HPDE6-E6E7 (cell line): ENCODE measurements at regions not wholly inside any gene's neighbourhood (a gene's known extent, or its start where the extent isn't known, plus 50 kb on each side); places are given as distances from the start of the nearest gene placed in this dataset.
"Not testable (repeated sequence)": the region's sequence is repeated elsewhere in the genome, so short reads cannot be mapped to it uniquely, and the experiment has no call there.

ENCODE experiments used
- DNase-seq: peaks from one replicate; pipeline ENCODE4 v3.0.0; 2011; ENCODE audit warnings: missing footprints; ENCODE audit errors: extremely low spot score

DNA sequence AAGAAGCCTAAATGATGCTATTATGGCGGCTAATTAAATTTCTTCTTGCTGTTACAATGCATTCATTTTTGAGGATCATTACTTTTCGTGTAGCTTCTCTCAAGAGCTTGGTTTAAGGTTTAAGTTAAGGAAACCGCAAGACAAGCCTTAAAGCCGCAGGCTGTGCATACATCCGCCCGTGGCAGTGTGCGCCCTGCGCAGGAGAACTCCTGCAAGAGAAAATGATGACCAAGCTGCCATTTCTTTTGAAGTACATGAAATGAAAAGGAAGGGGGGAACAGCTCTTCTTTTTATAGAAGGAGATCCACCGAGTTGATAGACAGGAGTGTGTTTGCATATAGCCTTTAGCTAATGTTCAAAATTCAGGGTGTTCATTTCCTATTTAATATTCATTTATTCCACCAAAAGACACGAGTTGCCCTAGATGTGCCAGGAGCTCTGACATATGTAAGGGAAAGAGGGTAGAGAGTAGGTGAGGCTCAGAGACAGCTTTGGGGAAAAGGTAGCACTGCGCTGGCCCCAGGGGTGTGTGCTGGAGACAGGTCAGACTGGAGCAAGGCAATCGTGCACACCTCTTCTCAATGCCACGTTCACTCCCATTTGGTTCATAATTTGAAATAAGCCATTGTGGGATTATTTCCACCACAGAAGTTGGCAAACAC is 112.1 kb upstream of the LDB2 start:
- no peak for DNase-seq

DNA sequence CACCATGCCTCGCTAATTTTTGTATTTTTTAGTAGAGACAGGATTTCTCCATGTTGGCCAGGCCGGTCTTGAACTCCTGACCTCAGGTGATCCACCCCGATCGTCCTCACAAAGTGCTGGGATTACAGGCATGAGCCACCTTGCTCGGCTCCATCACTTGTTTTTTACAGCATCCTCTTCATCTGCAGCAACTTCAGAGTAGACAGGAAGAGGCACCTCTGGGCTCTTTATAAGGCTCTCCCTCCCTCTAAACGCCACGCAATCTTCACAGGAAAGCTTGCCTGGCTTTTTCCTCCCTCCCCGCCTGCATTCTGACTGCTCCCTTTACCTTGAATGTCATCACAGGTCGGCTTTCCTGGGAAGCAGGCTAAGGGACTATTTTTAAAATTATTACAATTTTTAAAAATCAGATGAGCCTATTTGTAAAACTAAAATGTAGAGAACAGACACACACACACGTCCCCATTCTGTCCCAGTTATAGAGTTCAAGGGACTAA is 111.5 kb upstream of the LDB2 start:
- no peak for DNase-seq

GRCh38 chr4:17008834-17009345 is 110.4 kb upstream of the LDB2 start:
- no peak for DNase-seq

GRCh38 chr4:17003606-17004392 is 105.4 kb upstream of the LDB2 start:
- not testable (repeated sequence) for DNase-seq

DNA sequence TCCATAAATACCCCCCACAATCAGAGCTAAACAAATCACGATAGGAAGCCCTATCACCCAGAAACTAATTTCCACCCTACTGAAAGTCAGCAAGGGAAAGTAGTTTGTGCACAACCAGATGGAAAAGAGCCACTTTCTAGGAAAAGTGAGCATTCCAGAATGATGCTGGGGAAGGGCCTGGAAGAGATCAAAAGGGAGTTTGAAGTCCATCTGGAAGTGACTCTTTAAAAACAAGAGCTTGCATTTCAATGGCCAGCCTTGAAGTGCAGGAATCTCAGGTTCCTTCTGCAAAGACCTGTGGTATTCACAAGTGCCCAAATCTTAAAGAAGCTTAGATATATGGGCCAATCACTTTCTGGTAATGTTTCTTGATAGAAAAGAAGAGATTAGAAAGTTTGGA is 97.0 kb upstream of the LDB2 start:
- DNase-seq, result no peak

DNA sequence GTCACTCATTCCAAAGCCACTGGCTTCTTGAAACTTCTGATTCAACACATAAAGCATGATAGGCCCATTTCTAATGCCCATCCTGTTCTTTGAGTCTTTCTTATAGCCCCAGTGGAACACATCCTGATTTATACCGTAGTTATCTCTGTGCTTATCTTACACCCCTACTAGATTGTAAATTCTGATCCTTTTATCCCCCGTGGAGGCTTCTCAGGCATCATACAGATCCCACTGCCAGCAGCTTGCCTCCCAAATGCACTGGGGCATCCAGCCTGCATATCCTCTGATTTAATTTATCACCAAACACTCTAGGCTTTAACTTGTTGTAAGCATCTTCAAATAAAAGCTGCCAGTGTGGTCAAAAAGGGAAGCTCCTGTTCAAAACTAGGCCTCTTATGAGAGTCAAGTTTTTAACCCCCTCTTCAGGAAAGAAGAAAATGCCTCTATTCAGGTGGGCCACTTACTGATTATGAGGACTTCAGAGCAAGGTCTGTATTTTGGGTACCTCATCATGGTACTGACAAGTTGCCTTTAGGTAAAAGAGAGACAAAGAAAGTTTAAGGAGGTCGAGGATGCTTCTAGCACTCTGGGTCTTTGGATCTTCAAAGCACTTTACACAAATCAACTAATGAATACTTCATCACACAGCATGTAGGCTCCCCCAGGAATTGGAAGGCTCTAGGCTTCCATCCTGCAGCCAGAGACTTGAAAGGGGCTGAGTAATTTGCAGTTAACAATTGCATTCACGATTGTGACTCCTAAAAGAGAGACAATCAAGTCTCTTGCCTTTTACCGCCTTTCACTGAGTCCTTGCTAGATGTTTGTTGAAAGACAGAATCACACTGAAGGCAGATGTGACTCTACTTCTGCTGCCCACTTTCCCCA is 95.8 kb upstream of the LDB2 start:
- no peak for DNase-seq

- no peak for DNase-seq
Measured at GRCh38 chr4:16992566-16993225, 94.3 kb upstream of the LDB2 start.

GRCh38 chr4:16991450-16991849 is 93.0 kb upstream of the LDB2 start:
- no peak for DNase-seq

- no peak for DNase-seq
Measured at GRCh38 chr4:16989371-16989770, 90.9 kb upstream of the LDB2 start.

DNA sequence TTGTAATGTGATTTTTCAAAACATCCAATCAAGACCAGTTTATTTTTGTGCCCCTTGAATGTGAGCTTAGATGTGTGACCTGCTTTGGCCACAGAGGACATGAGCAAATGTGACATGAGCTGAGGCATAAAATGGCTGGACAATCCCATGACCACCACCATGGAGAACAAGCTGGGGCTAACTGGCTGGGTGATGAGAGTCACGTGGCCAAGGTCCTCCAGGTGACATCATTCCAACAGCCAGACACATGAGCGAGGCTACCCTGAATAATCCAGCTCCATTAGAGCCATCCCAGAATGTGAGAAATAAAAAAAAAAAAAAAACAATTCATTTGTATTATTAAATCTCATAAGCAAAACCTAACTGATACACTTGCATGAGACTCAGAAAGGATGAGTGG is 90.4 kb upstream of the LDB2 start:
- DNase-seq, result no peak

DNA sequence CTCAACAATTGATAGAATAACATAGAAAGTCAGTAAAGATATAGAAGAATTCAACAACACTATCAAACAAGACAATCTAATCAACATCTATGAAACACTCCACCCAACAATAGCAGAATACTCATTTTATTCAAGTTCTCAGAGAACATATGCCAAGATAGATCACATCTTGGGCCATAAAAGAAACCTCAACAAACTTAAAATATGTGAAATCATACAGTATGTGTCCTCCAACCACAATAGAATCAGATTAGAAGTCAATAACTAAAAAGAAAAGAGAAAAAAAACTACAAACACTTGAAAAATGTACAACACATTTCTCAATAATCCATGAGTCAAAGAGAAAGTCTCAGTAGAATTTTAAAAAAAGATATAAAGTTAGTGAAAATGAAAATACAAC is 78.6 kb upstream of the LDB2 start:
- DNase-seq, result no peak

- no peak for DNase-seq
Measured at GRCh38 chr4:16969696-16970135, 71.3 kb upstream of the LDB2 start.

DNA sequence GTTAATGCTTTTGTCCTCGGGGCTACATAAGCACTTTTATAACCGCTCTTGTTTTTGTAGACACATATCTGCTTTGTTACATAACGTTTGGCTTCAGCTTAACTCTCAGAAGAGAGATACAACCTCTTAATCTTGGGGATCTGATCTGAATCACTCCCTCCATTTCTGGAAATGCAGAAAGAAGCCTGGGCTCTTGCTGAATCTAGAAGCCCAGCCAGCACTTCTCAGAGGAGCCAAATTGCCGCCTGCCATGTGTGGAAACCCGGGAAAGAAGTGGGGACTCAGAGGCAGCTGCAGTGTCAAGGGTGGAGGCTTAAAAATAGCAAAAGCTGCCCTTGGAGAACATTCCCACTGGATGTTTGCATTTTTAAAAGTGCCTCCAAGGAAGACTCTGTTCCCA is 69.3 kb upstream of the LDB2 start:
- DNase-seq, result no peak

DNA sequence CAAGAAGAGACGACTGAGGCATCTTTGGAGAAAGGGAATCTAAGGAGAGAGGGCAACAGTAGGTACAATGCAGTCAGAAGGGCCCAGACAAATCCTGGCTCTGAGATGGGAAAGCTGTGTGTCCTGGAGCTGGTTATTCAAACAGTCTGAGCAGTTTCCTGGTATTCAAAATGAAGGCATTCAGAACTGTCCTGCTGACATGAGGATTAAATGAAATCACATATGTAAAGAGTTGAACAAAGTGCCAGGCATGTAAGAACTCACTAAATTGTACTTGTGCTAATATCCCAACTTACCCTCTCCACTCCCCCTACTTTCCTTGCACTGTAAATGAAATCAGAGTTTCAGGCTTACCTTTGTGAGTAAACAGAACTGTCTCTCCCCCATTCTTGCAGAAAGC is 60.9 kb upstream of the LDB2 start:
- no peak for DNase-seq

- DNase-seq, result no peak
Measured at GRCh38 chr4:16952896-16953630, 54.6 kb upstream of the LDB2 start.

DNA sequence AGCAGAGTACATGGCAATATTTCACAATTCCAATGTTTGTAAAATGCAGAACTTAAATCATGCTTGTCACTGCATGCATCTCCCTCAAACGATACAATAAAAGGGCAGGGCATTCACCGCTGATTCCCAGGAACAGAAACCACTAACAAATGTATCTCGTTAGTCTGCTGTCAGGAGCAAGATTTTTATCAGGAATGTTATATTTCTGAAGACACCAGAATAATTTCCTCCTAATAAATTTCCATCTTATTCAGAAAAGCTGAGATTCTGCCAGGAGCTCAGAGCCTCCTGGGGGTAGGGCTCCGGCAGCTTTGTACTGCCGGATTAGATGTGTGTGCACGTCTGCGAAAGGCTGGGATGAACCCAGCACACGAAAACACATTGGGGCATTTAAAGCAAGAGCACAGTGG is 54.0 kb upstream of the LDB2 start:
- no peak for DNase-seq
